Activated T-cell treated with anti-CD3 and anti-CD28 coated beads for 48 hours (primary cell): ENCODE measurements at regions not wholly inside any gene's neighbourhood (a gene's known extent, or its start where the extent isn't known, plus 50 kb on each side); places are given as distances from the start of the nearest gene placed in this dataset.
"Not testable (repeated sequence)": the region's sequence is repeated elsewhere in the genome, so short reads cannot be mapped to it uniquely, and the experiment has no call there.

Source experiments
- DNase-seq: peaks from one replicate; pipeline ENCODE4 v3.0.0-alpha.2; 2020; ENCODE audit warnings: low read depth

- DNase-seq: no peak
These were observed 242.8 kb upstream of the JADE1 start for GRCh38 chr4:128566693-128567092.

DNA sequence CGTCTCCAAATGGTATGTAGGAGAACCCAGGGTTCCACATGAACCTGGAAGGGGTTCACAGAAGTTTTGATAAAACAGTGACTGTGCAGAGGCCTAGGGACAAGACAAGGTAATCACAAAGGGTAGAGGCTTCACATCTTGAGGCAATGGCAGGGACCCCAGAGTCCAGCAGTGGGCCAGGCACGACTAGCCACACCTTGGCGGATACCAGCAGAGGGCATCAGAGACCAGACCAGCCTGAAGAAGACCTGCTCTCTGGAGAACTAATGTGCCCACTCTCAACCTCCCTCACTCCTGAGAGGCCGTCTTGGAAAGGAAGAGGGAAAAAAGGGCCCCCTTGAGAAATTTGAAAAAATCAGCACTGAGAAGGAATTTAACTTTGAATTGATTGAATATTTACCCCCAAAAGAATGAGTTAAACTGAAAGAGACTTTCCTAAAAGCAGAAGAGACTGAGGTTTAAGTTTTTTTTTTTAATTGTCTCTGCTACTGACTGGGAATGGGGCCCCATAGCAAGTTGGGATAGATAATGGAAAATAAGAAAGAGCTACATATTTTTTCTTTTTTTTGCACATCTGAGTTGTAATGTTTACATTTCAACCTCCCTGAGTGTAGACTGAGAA is 243.8 kb upstream of the JADE1 start:
- peak; percentile 4 for DNase-seq

DNA sequence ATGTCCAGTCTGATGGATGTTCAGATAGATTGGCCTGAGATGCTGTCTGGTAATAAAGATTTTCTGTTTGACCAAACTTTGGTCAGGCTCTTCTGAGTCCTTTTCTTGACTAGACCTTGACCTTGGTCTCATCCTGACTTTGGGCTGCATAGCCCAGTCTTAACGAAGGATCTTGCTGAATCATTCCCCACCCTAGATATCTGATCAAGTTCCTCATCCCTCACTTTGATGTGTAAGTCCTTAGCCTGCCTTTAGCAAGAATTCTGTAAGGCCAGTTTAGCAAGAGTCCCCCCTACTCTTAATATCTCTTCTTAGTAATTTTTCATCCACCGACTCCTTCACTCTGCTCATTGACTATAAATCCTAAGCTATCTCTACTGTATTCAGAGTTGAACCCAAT is 244.4 kb upstream of the JADE1 start:
- no peak for DNase-seq

- DNase-seq: no peak
These were observed 245.3 kb upstream of the JADE1 start for GRCh38 chr4:128564081-128564630.

DNA sequence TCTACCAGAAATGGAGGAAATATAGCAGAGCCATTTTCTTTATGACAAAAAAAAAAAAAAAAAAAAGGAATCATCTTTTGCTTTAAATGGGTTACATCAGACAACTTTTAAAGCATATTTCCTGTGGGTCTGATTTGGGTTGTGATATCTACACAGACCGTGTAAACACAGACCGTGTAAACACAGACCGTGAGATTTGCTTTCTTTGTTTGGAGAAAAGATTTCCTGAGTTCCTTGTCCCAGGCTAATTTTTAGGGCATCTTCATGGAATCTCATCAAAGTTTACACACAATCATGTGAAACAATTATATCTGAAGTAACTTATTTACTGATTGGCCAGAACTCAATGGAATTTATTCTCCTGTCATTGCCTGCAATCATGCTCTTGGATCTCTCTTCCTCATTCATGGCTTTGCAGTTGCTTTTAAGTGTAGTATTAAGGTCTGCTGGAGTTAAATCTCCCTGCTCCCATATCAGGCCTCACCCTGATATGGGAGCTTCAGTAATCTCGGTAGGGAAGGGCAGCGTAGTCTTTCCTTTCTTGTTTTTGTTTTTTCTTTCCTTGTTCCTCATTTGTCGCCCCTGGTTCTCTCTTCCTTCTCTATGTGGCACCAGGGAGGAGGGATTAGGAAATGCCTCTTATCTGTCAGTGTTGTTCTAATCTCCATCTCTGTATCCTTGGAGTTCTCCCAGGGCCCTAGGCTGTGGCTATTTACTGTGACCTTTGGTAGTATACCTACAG is 248.6 kb upstream of the JADE1 start:
- no peak for DNase-seq

DNA sequence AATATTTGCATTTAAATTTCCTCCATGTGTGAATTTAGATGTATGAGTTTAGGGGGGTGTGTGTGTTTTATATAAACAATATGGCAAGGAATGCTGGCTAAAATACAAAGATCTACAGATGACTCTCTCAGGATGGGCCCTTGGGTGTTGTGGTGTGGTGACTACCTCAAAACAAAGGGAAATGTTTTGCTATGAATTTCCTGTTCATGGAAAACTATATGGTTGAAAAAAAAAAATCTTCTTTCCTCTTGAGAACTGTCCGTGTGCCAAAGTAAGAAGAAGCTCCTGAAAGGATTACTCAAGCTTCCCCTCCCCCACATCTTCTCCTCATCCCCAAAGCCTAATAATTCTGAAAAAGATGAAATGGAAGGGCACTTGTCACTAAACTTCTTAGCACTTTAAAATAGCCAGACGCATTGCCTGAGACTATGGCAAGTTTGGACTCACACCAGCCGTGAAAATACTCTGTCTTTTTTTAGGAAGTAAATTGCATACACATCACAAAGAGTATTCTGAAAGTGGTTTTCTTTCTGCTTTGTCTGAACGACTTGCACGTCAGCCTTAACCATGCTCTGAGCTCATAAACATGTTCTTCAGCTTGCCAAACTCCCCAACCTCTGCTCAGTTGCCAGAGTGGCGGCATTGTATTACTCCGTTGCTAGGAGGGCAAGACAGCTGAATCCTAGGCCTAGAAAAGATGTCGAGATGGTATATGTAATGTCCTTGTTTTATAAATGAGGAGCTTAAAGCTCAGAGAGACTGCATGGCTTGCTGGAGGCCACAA is 250.4 kb upstream of the JADE1 start:
- no peak for DNase-seq

GRCh38 chr4:128556756-128557155 is 252.7 kb upstream of the JADE1 start:
- DNase-seq: no peak

DNA sequence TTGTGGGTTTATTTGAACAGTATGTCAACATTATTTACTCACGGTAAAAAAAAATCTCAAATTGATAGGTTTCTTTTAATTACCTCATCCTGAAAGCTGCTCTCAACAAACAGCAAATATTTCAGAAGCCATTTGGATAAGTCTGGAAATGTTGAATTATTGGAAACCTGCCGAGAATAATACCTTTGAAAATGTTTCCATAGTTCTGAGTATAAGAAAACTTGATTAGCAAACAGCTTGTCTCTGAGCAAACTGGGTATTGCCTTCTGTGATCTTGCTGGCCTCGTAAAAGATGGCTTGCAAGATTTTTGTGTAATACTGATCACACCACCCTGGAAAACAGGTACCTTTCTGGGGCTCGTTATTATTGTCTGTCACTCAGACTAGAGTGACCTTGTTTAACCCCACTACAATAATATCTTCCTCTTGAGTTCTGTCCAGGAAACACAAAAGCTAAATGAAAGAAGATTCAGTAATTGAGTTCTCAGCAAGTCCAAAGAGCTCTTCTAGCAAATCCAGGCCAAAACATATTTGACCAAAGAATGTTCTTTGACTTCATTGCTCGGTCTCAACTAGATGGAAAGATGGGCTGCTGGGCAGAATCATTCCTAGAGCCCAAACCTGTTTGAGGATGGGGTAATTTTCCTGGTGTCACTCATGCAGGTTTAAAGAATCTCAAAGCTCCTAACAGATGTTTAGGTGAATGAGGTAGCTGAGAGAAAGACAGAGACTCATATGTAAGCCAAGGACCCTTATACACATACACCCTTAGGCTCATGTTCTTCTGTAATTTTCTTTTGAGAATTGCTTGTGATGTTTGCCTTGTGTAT is 255.6 kb upstream of the JADE1 start:
- DNase-seq: no peak

DNA sequence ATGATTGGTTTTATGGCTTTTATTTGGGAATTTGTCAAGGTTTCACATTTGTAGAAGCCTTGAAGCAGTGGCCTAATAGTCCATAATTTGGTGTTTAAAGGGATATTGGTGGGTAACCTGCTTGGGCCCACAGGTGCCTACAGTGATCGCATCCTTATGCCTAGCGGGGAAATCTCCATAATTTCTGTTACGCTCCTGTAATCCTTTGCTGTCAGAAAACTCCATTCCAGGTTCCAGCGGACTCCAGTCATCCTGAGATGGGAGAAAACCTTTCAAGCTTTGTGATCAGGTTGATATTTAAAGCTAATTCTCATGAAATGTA is 257.0 kb upstream of the JADE1 start:
- DNase-seq: no peak

GRCh38 chr4:128551280-128551679 is 258.2 kb upstream of the JADE1 start:
- DNase-seq: no peak

DNA sequence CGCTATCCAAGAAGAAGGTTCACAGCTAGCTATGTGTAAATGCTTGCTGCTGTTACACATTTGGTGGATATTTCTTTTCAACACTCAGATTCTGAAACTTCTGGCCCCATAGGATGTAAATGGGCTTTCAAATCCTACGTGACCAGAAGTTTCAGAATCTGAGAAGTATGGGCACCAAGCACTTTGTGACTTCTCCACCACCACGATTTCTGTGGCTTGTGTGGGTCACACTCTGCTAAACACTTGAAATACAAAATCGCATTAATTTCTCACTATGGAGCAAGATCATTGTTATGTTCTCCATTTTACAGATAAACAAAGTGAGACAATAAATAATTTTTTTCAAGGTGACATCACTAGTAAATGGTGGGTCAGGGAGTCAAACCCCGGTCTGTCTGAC is 259.4 kb upstream of the JADE1 start:
- DNase-seq: no peak

DNA sequence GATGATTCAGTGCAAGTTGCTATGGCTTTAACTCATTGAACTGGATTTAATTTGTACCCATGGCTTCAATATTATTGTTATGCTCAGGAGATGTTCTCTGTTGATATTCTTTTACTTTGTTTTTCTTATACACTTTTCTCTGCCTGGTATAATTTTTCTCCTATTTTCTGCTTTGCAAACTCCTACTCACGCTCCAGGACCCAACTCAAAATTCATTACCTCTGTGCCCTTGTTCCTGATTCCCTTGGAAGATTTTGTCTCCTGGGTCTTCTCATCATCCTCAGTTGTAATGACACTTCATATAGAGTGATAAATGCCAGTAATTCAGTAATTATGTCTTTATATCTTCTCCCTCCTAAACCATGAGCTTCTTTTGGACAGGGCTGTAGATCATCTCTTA is 259.9 kb upstream of the JADE1 start:
- no peak for DNase-seq

DNA sequence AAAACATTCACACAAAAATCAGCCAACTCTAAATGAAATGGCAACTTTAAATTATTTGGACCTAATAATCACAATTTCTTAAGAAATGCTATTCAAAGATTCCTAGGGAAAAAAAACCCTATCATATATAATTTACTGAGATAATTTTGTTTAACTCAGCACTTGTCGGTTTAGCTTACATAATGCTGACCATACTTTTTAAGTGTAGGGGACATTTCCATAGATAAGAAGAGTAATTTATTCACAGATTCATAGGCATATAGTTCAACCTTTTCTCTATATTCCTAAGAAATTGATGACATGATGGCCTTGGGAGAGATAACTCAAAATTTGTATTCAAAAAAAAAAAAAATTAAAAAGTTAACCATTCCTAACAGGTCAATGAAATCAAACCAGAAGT is 260.8 kb upstream of the PGRMC2 start:
- DNase-seq: no peak

DNA sequence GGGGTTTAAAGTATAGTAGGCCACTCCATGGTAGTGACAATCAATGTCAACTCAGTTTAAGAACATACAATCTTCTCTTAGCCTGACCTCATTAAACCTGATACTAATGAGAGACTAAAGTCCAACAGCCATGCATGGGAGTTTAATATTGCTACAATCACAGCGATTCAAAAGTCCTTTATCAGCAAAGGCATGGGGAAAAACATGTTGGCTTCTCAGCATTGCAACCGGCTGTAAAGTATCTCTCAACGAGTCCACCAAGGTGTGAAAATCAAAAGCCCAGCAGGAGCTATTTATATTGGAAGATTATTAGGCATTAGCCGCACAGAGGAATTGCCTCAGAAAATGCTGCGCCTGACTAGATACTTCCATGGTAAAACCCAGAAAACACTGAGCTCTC is 256.7 kb upstream of the PGRMC2 start:
- no peak for DNase-seq

DNA sequence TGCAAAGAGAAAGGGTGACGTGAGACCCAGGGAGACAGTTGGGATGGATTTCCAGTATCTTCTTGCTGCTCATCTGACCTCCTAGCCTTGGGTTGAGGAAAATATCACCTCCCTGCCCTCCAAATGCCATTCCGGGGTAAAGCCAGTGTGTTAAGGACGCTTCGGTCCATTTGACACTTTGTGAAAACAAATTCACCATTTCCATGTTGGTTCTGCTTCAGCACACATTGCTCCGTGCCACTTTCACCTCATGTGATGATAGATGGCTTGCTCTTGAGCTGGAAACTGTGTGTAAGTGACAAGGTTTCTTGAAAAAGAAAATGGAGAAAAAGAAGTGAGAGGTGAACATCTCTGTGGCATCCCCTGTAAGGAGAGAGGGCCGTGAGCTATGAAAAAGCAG is 256.1 kb upstream of the PGRMC2 start:
- DNase-seq: no peak

GRCh38 chr4:128542047-128542446 is 254.4 kb upstream of the PGRMC2 start:
- DNase-seq: no peak

DNA sequence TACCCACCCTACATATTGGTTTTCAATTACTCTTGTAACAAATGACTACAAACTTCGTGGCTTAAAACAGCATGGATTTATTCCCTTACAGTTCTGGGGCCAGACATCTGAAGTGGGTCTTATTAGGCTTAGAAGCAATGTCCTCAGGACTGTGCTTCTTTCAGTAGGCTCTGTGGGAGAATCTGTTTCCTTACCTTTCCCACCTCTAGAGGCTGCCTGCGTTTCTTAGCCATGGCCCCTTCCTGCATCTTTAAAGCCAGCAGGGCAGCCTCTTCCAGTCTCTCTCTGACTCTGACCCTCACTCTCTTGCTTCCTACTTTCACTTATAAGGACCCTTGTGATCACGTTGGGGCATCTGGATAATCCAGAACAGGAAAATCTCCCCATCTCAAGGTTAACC is 252.5 kb upstream of the PGRMC2 start:
- no peak for DNase-seq

- DNase-seq: no peak
These were observed 250.7 kb upstream of the PGRMC2 start for GRCh38 chr4:128538111-128538882.

DNA sequence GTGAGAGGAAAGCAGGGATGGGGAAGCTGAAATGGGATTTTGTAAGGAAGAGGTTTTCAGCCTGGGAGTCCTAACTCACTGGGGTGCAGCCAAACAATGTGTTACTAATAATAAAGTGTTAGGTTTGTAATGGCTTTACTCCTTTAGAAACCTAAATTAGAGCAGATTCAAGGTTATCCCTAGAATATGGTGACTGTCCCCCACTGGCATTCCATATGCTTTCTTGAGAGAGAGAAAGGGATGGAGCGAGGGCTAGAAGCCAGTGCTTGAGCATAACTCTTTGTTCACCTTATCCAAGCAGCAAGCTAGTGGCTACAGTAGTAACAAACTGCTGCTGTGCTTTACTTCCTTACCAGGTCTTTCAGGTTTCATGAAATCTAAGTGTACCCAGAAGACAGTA is 249.1 kb upstream of the PGRMC2 start:
- DNase-seq: no peak

- DNase-seq: not testable (repeated sequence)
These were observed 247.9 kb upstream of the PGRMC2 start for GRCh38 chr4:128535510-128535909.

DNA sequence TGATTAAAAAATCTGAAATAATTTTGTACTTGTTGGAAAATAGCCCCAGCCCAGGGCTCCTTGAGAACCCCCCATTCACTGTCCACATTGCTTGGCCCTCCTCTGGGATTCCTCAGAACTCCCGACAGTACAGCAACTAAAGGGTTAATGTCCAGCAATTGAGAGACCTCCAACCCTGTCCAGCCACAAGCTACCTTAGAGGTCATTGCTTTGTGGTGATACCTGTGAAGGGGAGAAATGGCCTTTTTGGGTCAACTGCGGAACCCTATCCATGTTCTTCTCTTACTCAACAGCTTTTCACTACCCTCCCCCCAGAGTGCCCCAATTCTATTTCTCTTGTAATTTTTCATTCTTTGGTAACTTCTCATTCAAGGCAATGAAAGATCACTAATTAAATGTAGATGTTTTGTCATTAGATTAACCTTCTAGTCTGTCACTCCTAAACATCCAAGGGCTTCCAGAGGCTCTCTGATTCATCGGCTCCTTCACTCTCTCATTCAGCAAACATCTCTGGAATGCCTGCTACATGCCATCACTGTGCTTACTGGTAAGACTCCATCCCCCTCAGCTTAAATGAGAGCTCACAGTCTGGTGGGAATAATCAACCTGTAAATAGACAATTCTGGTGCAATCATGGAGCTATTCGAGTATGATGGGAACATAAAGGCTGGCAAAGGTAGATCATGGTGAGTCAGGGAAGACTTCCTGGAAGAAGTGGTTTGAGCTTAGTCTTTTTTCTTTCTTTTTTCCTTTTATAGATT is 241.4 kb upstream of the PGRMC2 start:
- DNase-seq: no peak
